ENCODE measurements at regions not wholly inside any gene's neighbourhood (a gene's known extent, or its start where the extent isn't known, plus 50 kb on each side); places are given as distances from the start of the nearest gene placed in this dataset.

GRCh38 chr2:30037016-30037415 lies 109.8 kb upstream of the YPEL5 start:
- no peak for TF ChIP-seq CTCF (IDR thresholded peaks at IDR 0.05; ENCODE audit: low read depth, low read length)
- Histone ChIP-seq H3K9me3 (ENCODE audit: low read depth) (no peaks in the 10 kb centered on the region), H3K36me3 (no peaks in the 10 kb centered on the region), H3K4me1 (ENCODE audit: low read depth) (no peaks in the 10 kb centered on the region), H3K4me3 (no peak overlapping the region), H3K27ac (no peak overlapping the region), H3K27me3 (no peaks in the 10 kb centered on the region)
- no peak for DNase-seq (ENCODE audit: low read depth in 1 of 2, low spot score in 1 of 2)

- Histone ChIP-seq H3K27ac (no peak overlapping the region), H3K36me3 (no peaks in the 10 kb centered on the region), H3K4me1 (ENCODE audit: low read depth) (no peaks in the 10 kb centered on the region), H3K9me3 (ENCODE audit: low read depth) (no peaks in the 10 kb centered on the region), H3K4me3 (no peak overlapping the region), H3K27me3 (no peaks in the 10 kb centered on the region)
- no peak for DNase-seq (ENCODE audit: low read depth in 1 of 2, low spot score in 1 of 2)
- no peak for TF ChIP-seq CTCF (IDR thresholded peaks at IDR 0.05; ENCODE audit: low read depth, low read length)
Measured at GRCh38 chr2:30038419-30038818, 108.4 kb upstream of the YPEL5 start.

GRCh38 chr2:30039101-30039500 lies 107.7 kb upstream of the YPEL5 start:
- Histone ChIP-seq H3K27ac (no peak overlapping the region), H3K4me3 (no peak overlapping the region), H3K4me1 (ENCODE audit: low read depth) (no peaks in the 10 kb centered on the region), H3K9me3 (ENCODE audit: low read depth) (no peaks in the 10 kb centered on the region), H3K27me3 (no peaks in the 10 kb centered on the region), H3K36me3 (no peaks in the 10 kb centered on the region)
- DNase-seq (ENCODE audit: low read depth in 1 of 2, low spot score in 1 of 2), result no peak
- TF ChIP-seq CTCF (IDR thresholded peaks at IDR 0.05; ENCODE audit: low read depth, low read length), result no peak

GRCh38 chr2:30040147-30040546 lies 106.7 kb upstream of the YPEL5 start:
- no peaks in the 10 kb centered on the region for H3K9me3 ChIP-seq (ENCODE audit: low read depth)
- H3K36me3 ChIP-seq, result no peaks in the 10 kb centered on the region
- H3K4me3 ChIP-seq, result no peak overlapping the region
- H3K27ac ChIP-seq, result no peak overlapping the region
- no peaks in the 10 kb centered on the region for H3K4me1 ChIP-seq (ENCODE audit: low read depth)
- H3K27me3 ChIP-seq, result no peaks in the 10 kb centered on the region
- no peak for TF ChIP-seq CTCF (IDR thresholded peaks at IDR 0.05; ENCODE audit: low read depth, low read length)
- no peak for DNase-seq (ENCODE audit: low read depth in 1 of 2, low spot score in 1 of 2)

GRCh38 chr2:30041884-30042283 lies 104.9 kb upstream of the YPEL5 start:
- H3K36me3 ChIP-seq, result no peaks in the 10 kb centered on the region
- no peak for DNase-seq (ENCODE audit: low read depth in 1 of 2, low spot score in 1 of 2)
- H3K9me3 ChIP-seq (ENCODE audit: low read depth), result no peaks in the 10 kb centered on the region
- TF ChIP-seq CTCF (IDR thresholded peaks at IDR 0.05; ENCODE audit: low read depth, low read length), result no peak
- no peak overlapping the region for H3K4me3 ChIP-seq
- H3K27ac ChIP-seq, result no peak overlapping the region
- no peaks in the 10 kb centered on the region for H3K27me3 ChIP-seq
- H3K4me1 ChIP-seq (ENCODE audit: low read depth), result no peaks in the 10 kb centered on the region

- no peaks in the 10 kb centered on the region for H3K36me3 ChIP-seq
- H3K4me1 ChIP-seq (ENCODE audit: low read depth), result no peaks in the 10 kb centered on the region
- H3K27me3 ChIP-seq, result no peaks in the 10 kb centered on the region
- no peak for DNase-seq (ENCODE audit: low read depth in 1 of 2, low spot score in 1 of 2)
- no peak overlapping the region for H3K4me3 ChIP-seq
- no peak overlapping the region for H3K27ac ChIP-seq
- H3K9me3 ChIP-seq (ENCODE audit: low read depth), result no peaks in the 10 kb centered on the region
- TF ChIP-seq CTCF (IDR thresholded peaks at IDR 0.05; ENCODE audit: low read depth, low read length), result no peak
Measured at GRCh38 chr2:30046396-30046795, 100.4 kb upstream of the YPEL5 start.

All from cardiac muscle cell (in vitro differentiated cells and primary cell).